Natural killer cell treated with Interleukin-12 subunit alpha and Interleukin-12 subunit beta and Interleukin-15 and Interleukin-18, amount 100 ng/mL, for 72 hours (primary cell): ENCODE measurements at regions not wholly inside any gene's neighbourhood (a gene's known extent, or its start where the extent isn't known, plus 50 kb on each side); places are given as distances from the start of the nearest gene placed in this dataset.

Source experiments
- ATAC-seq, 2 donors: fragments of 150-1000 bp; cut with Tn5 transposase in 1 of 2; sonication (Bioruptor Pico), chemical (Tn5 transposase) in 1 of 2; 2 replicates each; pipeline ENCODE4 v1.10.0; 2021
- DNase-seq: peaks from one replicate; pipeline ENCODE4 v3.0.0; 2022; ENCODE audit warnings: low spot score
- H3K27ac Mint-ChIP-seq, 2 donors: 1 replicate in 1 of 2; 2 replicates in 1 of 2; pipeline ENCODE4 v1.8.0; 2022; ENCODE audit warnings: mixed read lengths in 2 of 2, mild to moderate bottlenecking in 1 of 2, moderate library complexity in 1 of 2
- H3K27me3 Mint-ChIP-seq, 2 donors: 1 replicate in 1 of 2; 2 replicates in 1 of 2; pipeline ENCODE4 v1.8.0; 2022; ENCODE audit warnings: mixed read lengths in 2 of 2
- H3K36me3 Mint-ChIP-seq: one replicate; pipeline ENCODE4 v1.8.0; 2022; ENCODE audit warnings: mixed read lengths
- H3K4me1 Mint-ChIP-seq, 2 donors: 1 replicate in 1 of 2; 2 replicates in 1 of 2; pipeline ENCODE4 v1.8.0; 2022; ENCODE audit warnings: low read depth in 2 of 2, mixed read lengths in 2 of 2, mild to moderate bottlenecking in 1 of 2
- H3K4me3 Mint-ChIP-seq: one replicate; pipeline ENCODE4 v1.8.0; 2022; ENCODE audit warnings: mixed read lengths
- H3K9me3 Mint-ChIP-seq: 2 replicates; pipeline ENCODE4 v1.8.0; 2022; ENCODE audit warnings: mixed read lengths

DNA sequence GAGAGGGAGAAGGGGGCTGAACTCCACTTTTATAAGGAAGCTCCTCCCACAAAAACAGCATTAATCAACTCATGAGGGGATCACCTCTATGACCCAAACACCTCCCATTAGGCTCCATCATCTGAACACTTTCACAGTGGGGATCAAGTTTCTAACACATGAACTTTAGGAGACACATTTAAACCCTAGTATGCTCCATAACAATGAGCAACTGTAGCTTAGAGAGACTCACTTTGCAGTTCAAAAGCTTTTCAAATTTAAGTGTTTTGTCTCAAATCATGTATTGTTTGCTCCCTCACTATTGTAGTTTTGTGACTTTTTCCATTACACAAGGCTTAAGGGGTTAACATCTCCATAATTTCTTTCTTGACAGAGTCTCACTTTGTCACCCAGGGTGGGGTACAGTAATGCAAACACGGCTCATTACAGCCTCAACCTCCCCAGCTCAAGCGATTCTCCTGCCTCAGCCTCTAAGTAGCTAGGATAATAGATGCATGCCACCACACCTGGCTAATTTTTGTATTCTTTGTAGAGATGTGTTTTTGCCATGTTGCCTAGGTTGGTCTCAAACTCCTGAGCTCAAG is 352.7 kb upstream of the CDH20 start:
- Mint-ChIP-seq H3K4me3 (no peak overlapping the region), H3K36me3 (no peaks in the 10 kb centered on the region), H3K27me3 (no peaks in the 10 kb centered on the region), H3K4me1 (no peaks in the 10 kb centered on the region), H3K9me3 (peaks cover 5% of the 10 kb centered on the region), H3K27ac (no peak overlapping the region)
- ATAC-seq (no peak), DNase-seq (no peak)

DNA sequence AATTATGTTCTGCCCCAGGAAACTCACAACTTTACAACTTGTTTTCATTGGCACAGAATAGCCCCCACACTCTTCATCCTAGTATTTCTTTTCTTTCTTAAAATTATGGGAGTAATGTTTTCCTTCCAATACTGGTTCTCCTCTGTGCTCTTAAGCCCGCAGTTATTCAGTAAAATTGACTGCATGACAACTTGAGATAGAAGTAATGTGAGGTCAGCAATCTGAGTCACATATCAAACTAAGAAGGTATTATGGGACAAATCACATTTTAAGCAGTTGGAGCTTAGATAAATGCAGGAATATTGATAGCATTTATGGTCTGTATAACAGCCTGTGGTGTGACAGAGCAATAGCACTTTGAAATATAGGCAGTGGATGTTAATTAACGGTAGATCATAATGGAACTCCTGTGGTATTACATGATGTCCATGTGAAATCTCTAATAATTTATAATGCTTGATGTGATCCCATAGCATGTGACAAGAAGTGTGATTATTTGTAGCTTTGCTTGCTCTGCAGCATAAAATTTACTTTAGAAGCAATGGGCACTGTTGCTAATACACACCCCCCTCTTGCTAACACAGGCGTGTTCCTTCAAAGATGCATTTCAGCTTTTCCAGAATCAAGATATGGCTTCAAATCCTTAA is 351.4 kb upstream of the CDH20 start:
- no peaks in the 10 kb centered on the region for H3K27me3 Mint-ChIP-seq
- H3K27ac Mint-ChIP-seq, result no peak overlapping the region
- peaks cover 9% of the 10 kb centered on the region for H3K9me3 Mint-ChIP-seq
- no peaks in the 10 kb centered on the region for H3K36me3 Mint-ChIP-seq
- ATAC-seq (no peak), DNase-seq (no peak)
- no peak overlapping the region for H3K4me3 Mint-ChIP-seq
- no peaks in the 10 kb centered on the region for H3K4me1 Mint-ChIP-seq

DNA sequence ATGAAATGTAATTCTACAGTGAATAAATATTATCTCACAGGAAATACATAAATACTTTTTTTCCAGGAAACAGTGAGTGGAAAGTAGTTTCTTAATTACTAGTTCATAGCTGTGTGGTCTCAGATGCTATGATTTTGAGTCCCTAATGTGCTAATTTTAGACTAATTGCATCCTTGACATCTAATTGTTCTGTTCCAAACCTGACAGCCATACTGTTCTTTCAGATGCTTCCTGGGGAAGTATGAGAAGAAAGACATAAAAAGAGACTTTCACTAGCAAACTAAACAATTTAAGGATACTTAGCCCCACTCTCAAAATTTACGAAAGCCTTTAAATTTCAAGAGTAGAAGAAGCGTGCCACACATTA is 350.9 kb upstream of the CDH20 start:
- Mint-ChIP-seq H3K4me1 (no peaks in the 10 kb centered on the region), H3K36me3 (no peaks in the 10 kb centered on the region), H3K9me3 (peaks cover 9% of the 10 kb centered on the region), H3K27ac (no peak overlapping the region), H3K27me3 (no peaks in the 10 kb centered on the region), H3K4me3 (no peak overlapping the region)
- ATAC-seq (no peak), DNase-seq (no peak)

DNA sequence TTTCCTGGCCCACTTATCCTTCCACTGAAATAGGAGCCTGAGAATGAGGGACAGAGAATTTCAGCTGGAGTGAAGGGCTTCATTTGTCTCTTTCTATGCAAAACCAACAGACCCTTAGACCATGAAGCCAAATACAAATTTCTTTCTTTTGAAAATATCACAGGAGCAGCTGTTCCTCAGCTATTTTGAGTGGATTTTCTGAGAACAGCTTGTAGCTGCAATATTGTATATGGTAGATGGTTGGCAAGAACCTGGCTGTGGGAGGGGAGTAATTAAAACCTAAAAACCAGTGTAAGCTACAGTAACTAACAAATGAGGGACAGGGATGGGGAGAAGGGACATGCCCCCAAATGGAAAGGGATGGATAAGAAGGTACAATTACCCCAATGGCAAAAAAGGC is 350.3 kb upstream of the CDH20 start:
- Mint-ChIP-seq H3K27me3 (no peaks in the 10 kb centered on the region), H3K4me3 (no peak overlapping the region), H3K27ac (no peak overlapping the region), H3K9me3 (peaks cover 9% of the 10 kb centered on the region), H3K4me1 (no peaks in the 10 kb centered on the region), H3K36me3 (no peaks in the 10 kb centered on the region)
- DNase-seq, result no peak
- no peak for ATAC-seq

DNA sequence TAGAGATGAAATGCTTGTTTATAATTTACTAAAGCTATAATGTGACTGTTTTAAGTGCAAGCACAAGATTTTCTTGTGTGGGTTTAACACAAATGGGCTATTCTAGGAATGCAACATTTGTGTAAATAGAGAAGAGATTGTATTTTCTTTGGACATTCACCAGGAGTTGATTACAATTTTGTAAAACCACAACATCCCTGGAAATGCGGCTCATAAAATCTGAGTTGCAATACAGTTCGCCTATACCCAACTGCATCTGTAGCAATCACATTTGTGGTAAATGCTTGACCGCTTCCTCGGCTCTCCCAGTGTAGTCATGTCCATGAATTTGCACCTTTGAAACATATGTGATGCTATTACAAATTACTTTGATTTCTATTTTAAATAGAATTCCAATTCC is 348.7 kb upstream of the CDH20 start:
- Mint-ChIP-seq H3K9me3 (peaks cover 9% of the 10 kb centered on the region), H3K36me3 (no peaks in the 10 kb centered on the region), H3K4me1 (no peaks in the 10 kb centered on the region), H3K27me3 (no peaks in the 10 kb centered on the region), H3K4me3 (no peak overlapping the region), H3K27ac (no peak overlapping the region)
- DNase-seq, result no peak
- no peak for ATAC-seq

DNA sequence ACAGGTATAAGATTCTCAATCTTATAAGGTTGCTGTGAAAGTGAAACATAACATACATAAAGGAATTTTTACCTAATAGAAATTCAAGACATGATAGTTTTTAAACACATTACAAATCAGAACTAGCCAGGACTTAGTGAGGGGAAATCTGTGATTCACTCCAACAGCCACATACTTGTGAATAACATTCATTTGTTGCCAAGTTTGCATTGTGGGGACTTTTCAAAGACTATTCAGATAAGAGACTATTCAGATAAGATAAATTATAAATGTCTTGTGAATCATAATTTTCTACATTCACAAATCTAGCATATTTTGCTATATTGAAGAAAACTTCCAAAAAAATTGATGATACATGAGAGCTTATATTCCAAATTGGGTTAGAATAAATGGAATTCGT is 345.3 kb upstream of the CDH20 start:
- no peak for DNase-seq
- no peak overlapping the region for H3K4me3 Mint-ChIP-seq
- no peaks in the 10 kb centered on the region for H3K36me3 Mint-ChIP-seq
- H3K9me3 Mint-ChIP-seq, result peaks cover 10% of the 10 kb centered on the region
- H3K27me3 Mint-ChIP-seq, result no peaks in the 10 kb centered on the region
- H3K4me1 Mint-ChIP-seq, result no peaks in the 10 kb centered on the region
- ATAC-seq, result no peak
- no peak overlapping the region for H3K27ac Mint-ChIP-seq

DNA sequence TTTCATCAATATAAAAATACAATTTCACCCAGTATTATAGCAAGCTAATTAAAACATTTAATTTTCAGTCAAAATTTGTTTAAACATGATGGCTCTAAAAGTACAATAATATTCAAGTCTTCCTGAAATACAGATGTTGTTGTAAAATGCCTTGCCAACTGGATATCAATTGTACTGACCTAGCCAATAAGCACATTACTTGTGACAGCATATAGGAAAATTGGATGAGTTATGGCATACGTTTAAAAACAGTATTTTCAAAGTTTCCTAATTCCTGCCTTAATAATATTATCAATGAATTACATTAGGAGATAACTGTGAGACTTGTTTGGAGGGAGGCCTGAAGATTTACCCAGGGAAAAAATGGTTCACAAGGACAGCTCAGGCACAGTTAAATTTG is 336.9 kb upstream of the CDH20 start:
- H3K4me3 Mint-ChIP-seq, result no peak overlapping the region
- no peaks in the 10 kb centered on the region for H3K4me1 Mint-ChIP-seq
- H3K36me3 Mint-ChIP-seq, result peaks cover 11% of the 10 kb centered on the region
- no peak for DNase-seq
- H3K27ac Mint-ChIP-seq, result no peak overlapping the region
- H3K9me3 Mint-ChIP-seq, result peaks cover 21% of the 10 kb centered on the region
- ATAC-seq, result no peak
- H3K27me3 Mint-ChIP-seq, result no peaks in the 10 kb centered on the region

DNA sequence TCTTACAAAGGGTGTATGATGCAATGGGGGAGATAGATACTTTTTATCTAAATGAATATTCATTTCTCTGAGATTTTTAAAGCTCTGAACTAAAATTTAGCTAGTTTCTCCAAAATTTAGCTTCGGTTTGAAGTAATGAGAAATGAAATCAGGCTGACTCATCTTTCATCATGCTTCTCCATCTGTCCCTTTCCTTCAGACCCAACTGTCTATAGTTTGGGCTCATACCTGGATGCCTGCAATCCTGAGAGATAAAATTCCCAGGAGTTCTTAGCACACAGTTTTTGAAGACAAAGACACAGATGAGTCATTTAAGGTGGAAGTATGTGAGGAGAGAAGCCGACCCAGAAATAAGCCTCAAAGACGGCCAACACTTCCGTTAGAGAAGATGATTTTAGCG is 336.4 kb upstream of the CDH20 start:
- no peak overlapping the region for H3K4me3 Mint-ChIP-seq
- peaks cover 11% of the 10 kb centered on the region for H3K36me3 Mint-ChIP-seq
- no peak overlapping the region for H3K27ac Mint-ChIP-seq
- peaks cover 18% of the 10 kb centered on the region for H3K9me3 Mint-ChIP-seq
- DNase-seq (no peak), ATAC-seq (no peak)
- H3K27me3 Mint-ChIP-seq, result no peaks in the 10 kb centered on the region
- no peaks in the 10 kb centered on the region for H3K4me1 Mint-ChIP-seq

DNA sequence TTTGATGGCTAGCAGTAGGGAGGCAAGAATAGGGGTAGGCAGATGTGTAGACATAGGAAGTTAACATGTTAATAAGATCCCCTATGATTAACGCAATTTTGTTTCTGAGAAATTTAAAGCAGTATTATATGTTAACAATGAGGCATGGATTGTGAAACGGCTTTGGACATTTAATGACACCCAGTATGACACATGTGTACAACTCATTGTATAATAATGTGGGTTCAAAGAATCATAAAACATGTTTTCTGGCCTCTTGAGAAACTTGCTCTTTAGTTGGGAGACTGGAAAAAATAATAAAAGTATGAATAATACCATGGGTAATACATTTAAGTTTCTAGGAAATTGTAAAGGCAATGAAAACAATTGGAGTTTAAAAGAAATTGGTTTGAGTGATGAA is 332.1 kb upstream of the CDH20 start:
- Mint-ChIP-seq H3K27me3 (no peaks in the 10 kb centered on the region), H3K36me3 (peaks cover 4% of the 10 kb centered on the region), H3K4me1 (no peaks in the 10 kb centered on the region), H3K4me3 (no peak overlapping the region), H3K27ac (no peak overlapping the region), H3K9me3 (peaks cover 11% of the 10 kb centered on the region)
- no peak for ATAC-seq
- no peak for DNase-seq

DNA sequence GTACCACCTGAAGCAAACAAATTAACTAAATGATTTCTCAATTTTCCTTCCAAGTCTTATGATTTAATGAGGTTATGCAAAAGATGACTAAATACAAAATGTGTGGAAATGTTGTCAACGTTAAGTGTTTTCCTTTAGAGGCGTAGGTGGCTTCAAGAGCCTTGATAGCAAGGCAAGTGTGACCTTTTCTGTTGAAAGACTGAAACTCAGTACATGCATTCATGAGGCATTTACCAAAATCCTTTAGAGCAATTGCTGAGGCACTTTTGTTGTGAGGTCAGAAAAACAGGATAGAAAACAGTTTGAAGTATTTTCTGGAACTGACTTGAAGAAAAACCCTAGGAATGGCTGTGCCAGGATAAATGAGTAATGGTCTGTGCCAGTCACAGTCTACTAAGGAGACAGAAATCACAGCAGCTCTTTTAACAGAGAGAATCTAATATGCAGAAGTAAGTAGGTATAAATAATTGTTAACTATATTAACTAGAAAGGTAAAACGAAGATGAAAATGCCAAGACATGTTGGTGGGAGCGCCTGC is 326.5 kb upstream of the CDH20 start:
- Mint-ChIP-seq H3K4me3 (no peak overlapping the region), H3K27ac (no peak overlapping the region), H3K27me3 (no peaks in the 10 kb centered on the region), H3K4me1 (no peaks in the 10 kb centered on the region), H3K9me3 (peaks cover 3% of the 10 kb centered on the region), H3K36me3 (no peaks in the 10 kb centered on the region)
- ATAC-seq (no peak), DNase-seq (no peak)

DNA sequence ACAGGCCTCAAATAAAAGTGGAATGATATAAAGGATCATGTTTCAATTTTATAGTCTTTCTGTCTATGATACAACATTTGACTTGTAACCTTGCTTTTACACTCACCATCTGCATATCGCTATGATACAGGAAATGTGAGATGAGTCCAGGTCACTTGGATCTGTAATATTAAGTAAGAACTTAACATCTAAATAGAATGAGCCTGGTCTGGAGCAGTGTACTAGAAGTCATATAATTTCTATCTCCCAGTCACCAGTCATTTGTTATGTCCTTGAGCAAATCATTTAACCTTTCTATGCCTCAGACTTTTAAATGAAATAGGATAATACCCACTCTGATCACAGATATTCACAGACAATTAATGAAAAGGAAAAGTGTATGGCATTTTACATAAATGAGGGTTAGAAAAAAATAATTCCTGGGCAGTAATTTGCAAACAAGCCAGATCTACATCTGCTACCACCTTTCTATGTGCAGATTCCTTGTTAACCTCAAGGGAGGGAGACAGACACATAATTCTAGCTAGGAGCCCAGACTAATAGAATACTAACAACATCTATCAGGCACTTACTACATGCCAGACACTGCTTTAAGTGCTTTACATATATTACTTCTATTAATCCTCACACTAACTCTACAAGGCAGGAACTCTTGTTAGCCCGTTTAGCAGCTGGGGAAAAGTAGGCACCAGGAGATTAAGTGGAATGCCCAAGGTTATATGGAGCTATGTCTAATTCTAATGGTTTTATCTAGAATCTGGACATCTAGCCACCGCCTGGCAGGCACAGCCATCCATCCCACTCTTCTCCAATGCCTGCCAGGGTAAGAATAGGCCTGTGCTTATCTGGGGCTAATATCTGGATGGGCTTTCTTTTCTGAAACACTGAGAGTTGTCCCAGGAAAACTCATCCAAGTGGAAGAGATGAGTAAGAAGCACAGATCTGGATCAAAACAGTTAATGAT is 313.6 kb upstream of the CDH20 start:
- peaks cover 10% of the 10 kb centered on the region for H3K36me3 Mint-ChIP-seq
- ATAC-seq, result no peak
- peaks cover 19% of the 10 kb centered on the region for H3K9me3 Mint-ChIP-seq
- H3K4me1 Mint-ChIP-seq, result no peaks in the 10 kb centered on the region
- no peaks in the 10 kb centered on the region for H3K27me3 Mint-ChIP-seq
- H3K27ac Mint-ChIP-seq, result no peak overlapping the region
- no peak overlapping the region for H3K4me3 Mint-ChIP-seq
- DNase-seq, result no peak

DNA sequence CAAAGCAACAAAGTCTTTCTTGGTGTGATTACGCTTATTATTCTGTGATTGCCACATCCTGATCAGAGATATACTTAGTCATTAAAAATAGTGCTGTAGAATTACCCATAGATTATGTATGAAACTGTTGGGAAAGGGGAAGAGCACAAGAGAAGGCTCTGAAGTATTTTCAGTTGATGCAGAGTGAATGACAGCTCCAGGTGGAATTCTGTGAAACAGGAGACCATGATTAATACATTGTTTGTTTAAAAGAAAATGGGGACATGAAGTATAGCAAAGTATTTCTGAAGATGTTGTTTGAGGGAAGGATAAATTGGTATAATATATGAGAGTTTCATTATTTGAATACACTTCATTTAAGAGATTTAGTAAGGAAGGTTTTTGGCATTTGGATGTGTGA is 307.6 kb upstream of the CDH20 start:
- Mint-ChIP-seq H3K9me3 (peaks cover 24% of the 10 kb centered on the region), H3K4me1 (no peaks in the 10 kb centered on the region), H3K36me3 (peaks cover 12% of the 10 kb centered on the region), H3K4me3 (no peak overlapping the region), H3K27me3 (no peaks in the 10 kb centered on the region), H3K27ac (no peak overlapping the region)
- ATAC-seq (no peak), DNase-seq (no peak)

DNA sequence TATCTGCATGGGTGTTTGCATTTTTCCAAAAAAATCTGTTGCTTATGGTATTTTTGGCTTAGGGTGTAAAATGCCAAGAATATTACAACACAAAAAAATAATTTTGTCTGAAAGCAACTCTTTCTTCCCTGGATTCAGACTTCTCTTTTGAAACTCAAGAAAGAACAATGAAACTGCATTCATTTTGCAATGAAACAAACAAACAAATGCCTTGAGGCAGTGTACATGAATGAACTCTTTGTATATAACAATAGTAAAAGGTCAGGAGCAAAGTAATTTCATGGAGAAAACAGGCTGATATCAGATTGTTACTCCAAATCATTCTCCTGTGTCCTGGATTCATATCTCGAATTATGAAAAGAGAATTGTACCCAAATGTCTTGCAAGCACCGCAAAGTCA is 301.6 kb upstream of the CDH20 start:
- H3K4me1 Mint-ChIP-seq, result no peaks in the 10 kb centered on the region
- H3K27ac Mint-ChIP-seq, result no peak overlapping the region
- ATAC-seq, result no peak
- DNase-seq, result no peak
- peaks cover 17% of the 10 kb centered on the region for H3K9me3 Mint-ChIP-seq
- H3K36me3 Mint-ChIP-seq, result peaks cover 5% of the 10 kb centered on the region
- no peak overlapping the region for H3K4me3 Mint-ChIP-seq
- H3K27me3 Mint-ChIP-seq, result no peaks in the 10 kb centered on the region

DNA sequence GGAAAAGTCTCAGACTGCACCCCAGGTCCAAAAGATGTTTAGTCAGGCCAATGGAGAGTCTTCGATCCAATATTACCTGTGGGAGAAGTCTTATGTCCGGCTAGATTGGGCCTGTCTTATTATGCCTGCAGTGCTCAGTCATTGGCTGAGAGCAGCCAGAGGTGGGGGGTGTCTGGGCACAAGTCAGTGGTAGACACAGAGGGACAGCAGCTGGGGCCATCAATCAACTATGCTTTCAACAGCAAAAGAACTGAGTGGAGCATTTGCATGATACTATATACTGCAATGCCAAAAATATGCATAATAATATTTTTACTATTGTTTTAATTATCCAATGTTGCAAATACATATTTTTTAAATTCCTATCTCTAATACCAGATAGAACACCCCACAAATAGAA is 298.6 kb upstream of the CDH20 start:
- peaks cover 14% of the 10 kb centered on the region for H3K9me3 Mint-ChIP-seq
- peaks cover 5% of the 10 kb centered on the region for H3K36me3 Mint-ChIP-seq
- no peaks in the 10 kb centered on the region for H3K4me1 Mint-ChIP-seq
- H3K27me3 Mint-ChIP-seq, result no peaks in the 10 kb centered on the region
- H3K4me3 Mint-ChIP-seq, result no peak overlapping the region
- H3K27ac Mint-ChIP-seq, result no peak overlapping the region
- ATAC-seq (no peak), DNase-seq (no peak)
